ENCODE measurements at regions not wholly inside any gene's neighbourhood (a gene's known extent, or its start where the extent isn't known, plus 50 kb on each side); places are given as distances from the start of the nearest gene placed in this dataset.

DNA sequence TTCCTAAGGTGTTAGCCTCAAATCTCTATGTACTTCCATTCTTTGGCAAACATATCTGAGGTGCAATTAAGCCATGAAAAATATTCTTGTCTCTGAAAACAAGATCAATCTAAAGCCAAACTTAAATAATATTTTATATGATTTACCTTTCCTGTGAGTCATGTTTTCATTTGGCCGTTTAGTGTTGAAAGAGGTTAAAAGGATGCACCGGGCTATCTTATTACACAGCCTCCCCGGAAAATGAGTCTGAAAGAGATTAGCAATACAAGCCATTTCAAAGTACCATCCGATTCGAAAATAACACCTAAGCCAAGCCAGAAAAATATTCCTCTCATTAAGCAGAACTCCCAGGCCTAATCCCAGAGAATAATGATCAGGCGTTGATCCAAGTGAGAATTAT lies 161.5 kb upstream of the EPHA5 start:
- no peak overlapping the region for H3K4me3 ChIP-seq (ENCODE audit: low read depth, low read length)
- TF ChIP-seq, protein P1, sequence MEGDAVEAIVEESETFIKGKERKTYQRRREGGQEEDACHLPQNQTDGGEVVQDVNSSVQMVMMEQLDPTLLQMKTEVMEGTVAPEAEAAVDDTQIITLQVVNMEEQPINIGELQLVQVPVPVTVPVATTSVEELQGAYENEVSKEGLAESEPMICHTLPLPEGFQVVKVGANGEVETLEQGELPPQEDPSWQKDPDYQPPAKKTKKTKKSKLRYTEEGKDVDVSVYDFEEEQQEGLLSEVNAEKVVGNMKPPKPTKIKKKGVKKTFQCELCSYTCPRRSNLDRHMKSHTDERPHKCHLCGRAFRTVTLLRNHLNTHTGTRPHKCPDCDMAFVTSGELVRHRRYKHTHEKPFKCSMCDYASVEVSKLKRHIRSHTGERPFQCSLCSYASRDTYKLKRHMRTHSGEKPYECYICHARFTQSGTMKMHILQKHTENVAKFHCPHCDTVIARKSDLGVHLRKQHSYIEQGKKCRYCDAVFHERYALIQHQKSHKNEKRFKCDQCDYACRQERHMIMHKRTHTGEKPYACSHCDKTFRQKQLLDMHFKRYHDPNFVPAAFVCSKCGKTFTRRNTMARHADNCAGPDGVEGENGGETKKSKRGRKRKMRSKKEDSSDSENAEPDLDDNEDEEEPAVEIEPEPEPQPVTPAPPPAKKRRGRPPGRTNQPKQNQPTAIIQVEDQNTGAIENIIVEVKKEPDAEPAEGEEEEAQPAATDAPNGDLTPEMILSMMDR (conservative IDR thresholded peaks at IDR 0.05; ENCODE audit: low read depth, low read length) = no peak
- no peak for DNase-seq (ENCODE audit: low read depth)

DNA sequence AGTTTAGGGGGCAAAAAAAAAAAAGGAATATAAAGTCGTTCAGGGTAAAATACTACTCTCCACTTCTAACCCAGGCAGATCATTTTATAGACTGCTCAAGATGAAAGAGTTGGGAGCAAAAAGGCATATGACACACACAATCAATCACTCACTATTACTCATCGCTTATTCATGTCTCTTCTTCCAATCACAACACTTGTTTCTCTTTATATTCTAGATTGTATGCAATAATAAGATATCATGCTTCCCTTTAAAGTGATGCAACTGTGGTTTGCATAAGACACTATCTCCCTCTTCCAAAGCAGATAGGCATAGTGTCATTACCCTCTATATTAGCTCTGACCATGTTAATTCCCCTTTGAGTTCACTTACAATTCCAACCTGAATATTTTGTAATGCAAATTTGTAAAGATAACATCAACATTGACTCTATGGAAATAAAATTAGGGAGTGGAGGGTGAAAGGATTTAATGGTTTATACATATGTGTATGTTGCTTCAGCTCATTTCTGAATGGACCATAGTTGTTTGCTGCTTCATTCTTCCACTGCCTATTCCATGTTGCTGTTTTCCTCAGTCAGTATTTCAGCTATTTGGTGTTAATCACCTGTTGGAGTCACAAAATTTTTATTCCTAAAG lies 154.9 kb upstream of the EPHA5 start:
- TF ChIP-seq, protein P1 (conservative IDR thresholded peaks at IDR 0.05; ENCODE audit: low read depth, low read length) = no peak
- no peak overlapping the region for H3K4me3 ChIP-seq (ENCODE audit: low read depth, low read length)
- peak; percentile 13 for DNase-seq (ENCODE audit: low read depth)

DNA sequence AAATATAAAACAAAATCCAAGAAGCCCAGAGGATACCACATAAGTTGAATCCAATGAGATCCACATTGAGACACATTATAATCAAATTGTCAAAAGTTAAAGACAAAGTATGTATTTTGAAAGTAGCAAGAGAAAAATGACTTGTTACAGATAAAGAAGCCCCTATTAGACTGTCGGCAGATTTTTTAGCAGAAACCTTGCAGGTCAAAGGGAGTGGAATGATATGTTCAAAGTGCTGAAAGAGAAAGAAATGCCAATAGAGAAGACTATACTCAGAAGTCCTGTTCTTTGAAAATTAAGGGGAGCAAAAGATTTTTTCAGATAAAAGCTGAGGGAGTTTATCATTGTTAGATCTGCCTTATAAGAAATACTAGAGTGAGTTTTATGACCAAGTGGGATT lies 148.9 kb upstream of the EPHA5 start:
- no peak for DNase-seq (ENCODE audit: low read depth)
- no peak overlapping the region for H3K4me3 ChIP-seq (ENCODE audit: low read depth, low read length)
- TF ChIP-seq, protein P1 (conservative IDR thresholded peaks at IDR 0.05; ENCODE audit: low read depth, low read length) = no peak

DNA sequence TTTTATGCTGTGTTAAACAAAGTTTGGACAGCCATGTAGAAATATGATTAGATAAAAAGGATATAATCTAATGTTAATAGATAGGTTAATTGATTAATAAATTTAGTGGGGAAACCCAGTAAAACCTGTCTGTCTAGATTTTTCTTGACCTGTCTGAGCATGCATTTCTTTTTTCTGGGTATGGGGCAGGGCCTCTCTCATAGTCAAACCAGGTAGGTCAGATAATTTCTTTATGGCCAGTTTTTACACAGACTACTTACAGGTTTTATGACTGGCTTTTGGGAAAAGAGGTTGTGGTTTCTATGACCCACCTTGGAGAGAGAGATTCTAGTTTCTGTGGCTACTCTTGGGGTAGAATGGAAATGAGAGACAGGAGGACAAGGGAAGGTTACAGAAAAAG lies 135.6 kb upstream of the EPHA5 start:
- no peak for DNase-seq (ENCODE audit: low read depth)
- no peak overlapping the region for H3K4me3 ChIP-seq (ENCODE audit: low read depth, low read length)
- TF ChIP-seq, protein P1 (conservative IDR thresholded peaks at IDR 0.05; ENCODE audit: low read depth, low read length) = no peak

DNA sequence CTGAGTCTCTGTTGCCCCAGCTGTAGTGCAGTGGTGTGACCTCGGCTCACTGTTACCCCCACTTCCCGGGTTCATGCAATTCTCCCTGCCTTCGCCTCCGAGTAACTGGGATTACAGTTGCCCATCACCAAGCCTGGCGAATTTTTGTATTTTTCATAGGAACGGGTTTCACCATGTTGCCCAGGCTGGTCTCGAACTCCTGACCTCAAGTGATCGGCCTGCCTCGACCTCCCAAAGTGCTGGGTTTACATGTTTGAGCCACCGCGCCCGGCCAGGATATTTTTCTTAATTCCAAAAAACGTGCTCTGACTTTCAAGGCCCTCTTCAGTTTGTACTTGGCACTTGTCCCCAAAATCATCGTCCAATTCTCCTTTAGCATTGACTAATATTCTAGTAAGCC lies 129.2 kb upstream of the EPHA5 start:
- no peak for DNase-seq (ENCODE audit: low read depth)
- no peak overlapping the region for H3K4me3 ChIP-seq (ENCODE audit: low read depth, low read length)
- TF ChIP-seq, protein P1 (conservative IDR thresholded peaks at IDR 0.05; ENCODE audit: low read depth, low read length) = no peak

DNA sequence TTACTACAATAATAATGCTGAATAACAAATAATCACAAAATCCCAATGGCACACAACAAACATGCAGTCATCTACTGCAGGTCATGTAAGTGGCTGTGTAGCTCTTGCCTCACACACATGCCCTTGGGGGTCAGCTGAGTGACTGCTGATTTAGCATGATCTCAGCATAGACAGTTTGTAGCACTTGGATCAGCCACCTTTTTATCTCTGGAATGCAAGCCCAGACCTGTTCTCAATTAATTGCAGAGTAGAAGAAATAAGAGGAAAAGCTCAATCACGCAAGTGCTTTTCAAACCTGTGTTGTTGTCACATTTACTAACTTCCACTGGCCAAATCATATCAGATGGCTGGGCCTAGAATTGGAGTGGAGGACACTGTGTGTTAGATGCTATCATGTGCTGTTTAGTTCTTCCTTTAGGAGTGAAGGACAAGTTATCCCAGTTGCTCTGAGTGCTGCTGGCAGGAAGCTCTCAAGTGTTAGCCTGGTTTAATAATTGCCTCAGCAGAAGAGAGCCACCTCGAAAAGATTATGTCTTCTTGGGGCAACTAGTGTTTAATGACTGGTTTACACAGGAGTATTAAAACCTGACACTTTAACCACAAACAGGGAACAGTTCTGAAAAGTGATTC lies 128.3 kb upstream of the EPHA5 start:
- TF ChIP-seq, protein P1 (conservative IDR thresholded peaks at IDR 0.05; ENCODE audit: low read depth, low read length) = no peak
- no peak overlapping the region for H3K4me3 ChIP-seq (ENCODE audit: low read depth, low read length)
- DNase-seq (ENCODE audit: low read depth) = no peak

DNA sequence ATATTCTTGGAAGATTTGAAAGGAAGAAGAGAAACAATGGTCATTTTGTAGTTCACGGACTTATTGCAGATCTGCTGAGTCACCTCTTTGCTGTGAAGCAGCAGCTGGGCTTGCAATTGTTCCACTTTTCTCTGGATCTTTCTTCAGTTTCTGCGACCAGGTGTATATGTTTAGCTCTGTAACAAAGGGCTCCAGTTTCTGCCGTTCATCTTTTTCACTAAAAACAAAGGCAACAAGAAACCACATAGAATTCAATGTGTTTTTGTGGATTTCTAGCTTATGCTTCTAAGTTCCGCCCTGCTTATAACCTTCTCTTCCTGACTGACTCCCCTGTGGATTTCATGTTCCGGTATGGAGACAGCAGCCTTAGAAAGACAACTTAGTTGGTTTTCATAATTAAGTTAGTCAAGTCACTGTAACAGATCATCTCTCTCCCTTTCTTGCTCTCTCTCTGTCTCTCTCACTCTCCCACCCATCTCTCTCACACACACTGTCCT lies 121.6 kb upstream of the EPHA5 start:
- TF ChIP-seq, protein P1 (conservative IDR thresholded peaks at IDR 0.05; ENCODE audit: low read depth, low read length) = no peak
- peak; percentile 33 for DNase-seq (ENCODE audit: low read depth)
- peak overlapping the region; percentile 7 for H3K4me3 ChIP-seq (ENCODE audit: low read depth, low read length)

Data from choroid plexus epithelial cell (primary cell).